ENCODE measurements at regions not wholly inside any gene's neighbourhood (a gene's known extent, or its start where the extent isn't known, plus 50 kb on each side); places are given as distances from the start of the nearest gene placed in this dataset.

DNA sequence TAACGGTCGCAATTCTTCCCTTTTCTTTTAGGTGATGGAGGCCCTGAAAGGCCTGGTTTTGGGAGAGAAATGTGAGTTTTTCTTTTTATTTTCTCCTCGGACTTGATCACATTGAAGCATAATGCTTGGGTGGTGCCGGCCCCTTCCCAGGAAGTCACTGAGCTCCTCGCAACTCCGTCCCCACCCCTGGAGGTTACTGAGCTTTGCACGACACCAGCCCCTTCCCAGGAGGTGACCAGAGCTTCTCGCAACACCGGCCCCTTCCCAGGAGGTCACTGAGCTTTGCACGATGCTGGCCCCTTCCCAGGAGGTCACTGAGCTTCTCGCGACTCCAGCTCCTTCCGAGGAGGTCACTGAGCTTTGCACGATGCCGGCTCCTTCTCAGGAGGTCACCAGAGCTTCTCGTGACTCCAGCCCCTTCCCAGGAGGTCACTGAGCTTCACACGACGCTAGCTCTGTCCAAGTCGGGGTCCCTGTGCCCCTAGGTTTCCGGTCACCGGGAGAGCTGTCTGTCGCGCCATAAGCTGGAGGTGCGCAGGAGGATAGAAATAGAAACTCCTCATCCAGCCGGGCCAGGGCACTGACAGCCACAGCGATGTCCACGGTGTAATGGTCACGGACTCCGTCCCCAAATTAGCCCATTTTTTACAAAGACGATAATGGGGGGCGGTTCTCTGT lies 586.4 kb downstream of the BRD1 start (continued):
- TF ChIP-seq, protein P1, sequence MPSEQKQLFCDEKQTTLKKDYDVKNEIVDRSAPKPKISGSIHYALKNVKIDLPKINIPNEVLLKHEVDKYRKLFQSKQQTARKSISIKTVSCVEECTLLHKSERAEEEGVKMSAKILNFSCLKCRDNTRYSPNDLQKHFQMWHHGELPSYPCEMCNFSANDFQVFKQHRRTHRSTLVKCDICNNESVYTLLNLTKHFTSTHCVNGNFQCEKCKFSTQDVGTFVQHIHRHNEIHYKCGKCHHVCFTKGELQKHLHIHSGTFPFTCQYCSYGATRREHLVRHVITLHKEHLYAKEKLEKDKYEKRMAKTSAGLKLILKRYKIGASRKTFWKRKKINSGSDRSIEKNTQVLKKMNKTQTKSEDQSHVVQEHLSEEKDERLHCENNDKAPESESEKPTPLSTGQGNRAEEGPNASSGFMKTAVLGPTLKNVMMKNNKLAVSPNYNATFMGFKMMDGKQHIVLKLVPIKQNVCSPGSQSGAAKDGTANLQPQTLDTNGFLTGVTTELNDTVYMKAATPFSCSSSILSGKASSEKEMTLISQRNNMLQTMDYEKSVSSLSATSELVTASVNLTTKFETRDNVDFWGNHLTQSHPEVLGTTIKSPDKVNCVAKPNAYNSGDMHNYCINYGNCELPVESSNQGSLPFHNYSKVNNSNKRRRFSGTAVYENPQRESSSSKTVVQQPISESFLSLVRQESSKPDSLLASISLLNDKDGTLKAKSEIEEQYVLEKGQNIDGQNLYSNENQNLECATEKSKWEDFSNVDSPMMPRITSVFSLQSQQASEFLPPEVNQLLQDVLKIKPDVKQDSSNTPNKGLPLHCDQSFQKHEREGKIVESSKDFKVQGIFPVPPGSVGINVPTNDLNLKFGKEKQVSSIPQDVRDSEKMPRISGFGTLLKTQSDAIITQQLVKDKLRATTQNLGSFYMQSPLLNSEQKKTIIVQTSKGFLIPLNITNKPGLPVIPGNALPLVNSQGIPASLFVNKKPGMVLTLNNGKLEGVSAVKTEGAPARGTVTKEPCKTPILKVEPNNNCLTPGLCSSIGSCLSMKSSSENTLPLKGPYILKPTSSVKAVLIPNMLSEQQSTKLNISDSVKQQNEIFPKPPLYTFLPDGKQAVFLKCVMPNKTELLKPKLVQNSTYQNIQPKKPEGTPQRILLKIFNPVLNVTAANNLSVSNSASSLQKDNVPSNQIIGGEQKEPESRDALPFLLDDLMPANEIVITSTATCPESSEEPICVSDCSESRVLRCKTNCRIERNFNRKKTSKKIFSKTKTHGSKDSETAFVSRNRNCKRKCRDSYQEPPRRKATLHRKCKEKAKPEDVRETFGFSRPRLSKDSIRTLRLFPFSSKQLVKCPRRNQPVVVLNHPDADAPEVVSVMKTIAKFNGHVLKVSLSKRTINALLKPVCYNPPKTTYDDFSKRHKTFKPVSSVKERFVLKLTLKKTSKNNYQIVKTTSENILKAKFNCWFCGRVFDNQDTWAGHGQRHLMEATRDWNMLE (tag by site-specific recombination; conservative IDR thresholded peaks at IDR 0.05; ENCODE audit: low read depth): no peak
- no peak for TF ChIP-seq ZNF624 (tag by site-specific recombination; IDR thresholded peaks at IDR 0.05)

DNA sequence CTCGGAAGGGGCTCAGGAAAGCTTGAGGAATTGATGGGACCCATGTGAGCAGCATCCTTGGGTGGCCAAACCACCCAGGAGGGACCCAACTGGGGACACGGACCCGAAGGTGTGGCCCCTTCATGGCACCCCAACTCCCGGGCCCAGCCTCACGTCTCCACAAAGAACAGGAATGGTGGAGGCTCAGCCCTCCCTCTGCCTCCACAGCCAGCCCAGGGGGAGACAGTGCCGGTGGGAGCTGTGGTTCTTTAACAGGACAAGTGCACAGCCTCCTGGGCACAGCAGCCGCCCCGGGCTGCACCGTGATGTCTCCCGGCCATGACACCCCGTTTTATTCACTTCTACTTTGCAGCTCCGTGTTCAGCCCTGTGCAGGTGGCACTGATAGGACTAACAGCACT lies 587.2 kb downstream of the BRD1 start:
- ChIA-PET CTCF (interaction anchor here (0.6 kb wide), 2 partner anchors 520 to 631 kb away, joined by 3 to 4 read pairs; no protein-coding TSS in a partner anchor), POLR2A (no interaction called here)
- Histone ChIP-seq H3K4me3 (ENCODE audit: low read depth, low read length) (no peak overlapping the region), H3K27ac (ENCODE audit: extremely low read depth, low read depth, low read length) (no peak overlapping the region), H3K9me3 (ENCODE audit: control insufficient read depth, insufficient read depth, low read depth, low read length) (no peaks in the 10 kb centered on the region), H3K4me1 (ENCODE audit: control insufficient read depth, insufficient read depth, low read length) (no peaks in the 10 kb centered on the region), H3K36me3 (ENCODE audit: control insufficient read depth in 2 of 2, insufficient read depth in 1 of 2, low read length in 2 of 2) (no peaks in the 10 kb centered on the region)
- no peak for TF ChIP-seq ZNF549 (tag by site-specific recombination; IDR thresholded peaks at IDR 0.05)
- TF ChIP-seq ZFP3 (tag by site-specific recombination; IDR thresholded peaks at IDR 0.05; ENCODE audit: low read depth): no peak
- no peak for TF ChIP-seq YY2 (tag by site-specific recombination; IDR thresholded peaks at IDR 0.05)
- TF ChIP-seq ZNF362 (tag by site-specific recombination; IDR thresholded peaks at IDR 0.05): no peak
- no peak for TF ChIP-seq ZNF157 (tag by site-specific recombination; IDR thresholded peaks at IDR 0.05)
- TF ChIP-seq ZNF121 (tag by site-specific recombination; IDR thresholded peaks at IDR 0.05): no peak
- TF ChIP-seq ZNF302 (tag by site-specific recombination; IDR thresholded peaks at IDR 0.05; ENCODE audit: low read depth): no peak
- no peak for TF ChIP-seq ZNF114 (tag by site-specific recombination; IDR thresholded peaks at IDR 0.05)
- TF ChIP-seq REPIN1 (tag by site-specific recombination; IDR thresholded peaks at IDR 0.05; ENCODE audit: low read depth): no peak
- TF ChIP-seq ZBTB49 (tag by site-specific recombination; IDR thresholded peaks at IDR 0.05; ENCODE audit: low read depth): no peak
- no peak for TF ChIP-seq ZNF639 (tag by site-specific recombination; IDR thresholded peaks at IDR 0.05)
- no peak for TF ChIP-seq ZBTB17 (tag by site-specific recombination; IDR thresholded peaks at IDR 0.05)
- TF ChIP-seq PRDM6 (tag by site-specific recombination; IDR thresholded peaks at IDR 0.05): no peak
- no peak for TF ChIP-seq ATF2 (tag by site-specific recombination; IDR thresholded peaks at IDR 0.05; ENCODE audit: low read depth)
- no peak for TF ChIP-seq ZNF571 (tag by site-specific recombination; IDR thresholded peaks at IDR 0.05)
- TF ChIP-seq TRIM28 (IDR thresholded peaks at IDR 0.05; ENCODE audit: borderline replicate concordance, low read length): no peak
- TF ChIP-seq GLI2 (tag by site-specific recombination; IDR thresholded peaks at IDR 0.05; ENCODE audit: borderline replicate concordance, low read depth): no peak
- TF ChIP-seq ZNF785 (tag by site-specific recombination; IDR thresholded peaks at IDR 0.05): no peak
